Esophagus muscularis mucosa (tissue), 4 donors: ENCODE measurements at regions not wholly inside any gene's neighbourhood (a gene's known extent, or its start where the extent isn't known, plus 50 kb on each side); places are given as distances from the start of the nearest gene placed in this dataset.
"Not testable (repeated sequence)": the region's sequence is repeated elsewhere in the genome, so short reads cannot be mapped to it uniquely, and the experiment has no call there.

Source experiments
- DNase-seq: peaks from one replicate; pipeline ENCODE4 v3.0.0-alpha.2; 2017; ENCODE audit errors: extremely low spot score
- H3K27ac ChIP-seq, 4 donors: fragments of 200-600 bp; sonication (generic); replicated peaks in 1 of 4; 1 replicate in 3 of 4; 2 replicates in 1 of 4; pipeline ENCODE4 v1.5.1; 2016 to 2019; ENCODE audit warnings: mild to moderate bottlenecking in 1 of 4
- H3K27me3 ChIP-seq, 4 donors: fragments of 200-600 bp; sonication (generic); one replicate each; pipeline versions ENCODE4 v1.5.1 to v1.6.0; 2016 to 2019
- H3K36me3 ChIP-seq, 4 donors: fragments of 200-600 bp; sonication (generic); one replicate each; pipeline ENCODE4 v1.5.1; 2016 to 2019
- H3K4me1 ChIP-seq, 4 donors: fragments of 200-600 bp; sonication (generic); one replicate each; pipeline ENCODE4 v1.5.1; 2016 to 2019
- H3K4me3 ChIP-seq, 4 donors: fragments of 200-600 bp; sonication (generic); 1 replicate in 2 of 4; 2 replicates in 2 of 4; pipeline ENCODE4 v1.5.1; 2016 to 2019; ENCODE audit warnings: mild to moderate bottlenecking in 4 of 4, moderate library complexity in 1 of 4
- H3K9me3 ChIP-seq, 4 donors: fragments of 200-600 bp; sonication (generic); 1 replicate in 3 of 4; 2 replicates in 1 of 4; pipeline ENCODE4 v1.5.1; 2016 to 2019
- CTCF ChIP-seq, 3 experiments: fragments of 200-600 bp in 2 of 3; fragments of 450-650 bp in 1 of 3; sonication (generic) in 2 of 3; IDR thresholded peaks; one replicate each; pipeline ENCODE4 v1.5.1; 2017 to 2019; ENCODE audit warnings: antibody characterized with exemption in 3 of 3, mild to moderate bottlenecking in 2 of 3, moderate library complexity in 1 of 3
- EP300 ChIP-seq: sonication (generic); formaldehyde crosslinking; IDR thresholded peaks from one replicate; pipeline ENCODE4 v1.6.1; 2017; ENCODE audit warnings: antibody characterized with exemption
- POLR2A ChIP-seq: fragments of 450-650 bp; IDR thresholded peaks from one replicate; pipeline ENCODE4 v1.6.1; 2017; ENCODE audit warnings: antibody characterized with exemption, moderate library complexity, mild to moderate bottlenecking, low read depth
- POLR2AphosphoS5 ChIP-seq, 2 donors: sonication (generic); formaldehyde crosslinking; IDR thresholded peaks; one replicate each; pipeline ENCODE4 v1.6.1; 2017; ENCODE audit warnings: antibody characterized with exemption in 2 of 2
- WGBS: methylation state at CpG from one replicate; pipeline ENCODE4 v1.1.5; 2018; 5-methylcytosine and 5-hydroxymethylcytosine counted together
- intact Hi-C: fragments of 100-400 bp; cut with DNase I; formaldehyde crosslinking; loops from one replicate; pipeline ENCODE4 v1.15.1; 2023

DNA sequence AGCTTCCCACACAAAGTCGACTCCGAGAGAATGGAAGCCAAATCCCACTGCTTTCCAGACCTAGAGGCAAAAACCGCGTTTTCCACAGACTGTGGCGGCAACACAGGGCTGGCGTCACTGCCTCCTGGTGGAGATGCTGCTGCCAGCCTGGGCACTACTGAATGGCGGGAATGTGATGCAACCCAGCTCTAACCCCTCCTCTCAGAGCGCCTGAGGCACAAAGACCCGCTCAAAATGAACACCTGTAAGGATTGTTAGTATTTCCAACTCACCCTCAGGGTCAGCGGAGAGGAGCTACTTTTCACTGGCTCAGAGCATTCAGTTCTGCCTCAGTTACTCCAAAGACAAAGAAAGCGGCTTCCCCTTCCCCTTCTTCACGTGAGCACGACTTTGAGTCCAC, 548.0 kb upstream of the SALL3 start:
- 86% methylated on average over 13 of the region's 13 CpGs for WGBS
- Histone ChIP-seq H3K27ac (no peak overlapping the region), H3K36me3 (no peaks in the 10 kb centered on the region), H3K4me3 (no peak overlapping the region), H3K9me3 (no peaks in the 10 kb centered on the region), H3K4me1 (no peaks in the 10 kb centered on the region), H3K27me3 (peaks cover 0 to 20% (median 0%) of the 10 kb centered on the region in 4 donors)
- DNase-seq: peak; percentile 84
- TF ChIP-seq POLR2A (no peak), CTCF (IDR thresholded peaks at IDR 0.05) (no peak), EP300 (no peak), POLR2AphosphoS5 (IDR thresholded peaks at IDR 0.05) (no peak)
- intact Hi-C loops: no loop called here

DNA sequence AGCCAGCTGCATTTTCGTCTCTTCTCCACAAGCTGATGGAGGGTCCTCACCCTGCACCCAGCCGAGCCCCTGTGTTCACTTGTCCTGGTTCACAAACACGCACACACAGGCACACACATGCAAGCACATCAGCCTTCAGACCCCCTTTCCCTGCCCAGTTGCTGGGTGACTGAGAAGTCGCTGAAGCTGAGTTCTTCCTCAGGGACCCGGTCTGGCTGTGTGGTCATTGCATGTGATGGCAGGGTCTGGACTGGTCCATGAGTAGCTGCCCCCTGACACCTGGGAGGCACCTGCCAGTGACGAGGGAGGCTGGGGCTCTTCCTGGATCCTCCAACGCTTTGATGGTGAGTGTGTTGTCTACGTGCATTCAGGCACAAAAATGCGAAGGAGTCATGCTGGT, 546.1 kb upstream of the SALL3 start:
- DNase-seq: peak; percentile 78

GRCh38 chr18:78436110-78436509, 543.5 kb upstream of the SALL3 start:
- Histone ChIP-seq H3K9me3 (no peaks in the 10 kb centered on the region), H3K27me3 (peaks cover 0 to 12% (median 0%) of the 10 kb centered on the region in 4 donors), H3K4me3 (no peak overlapping the region), H3K27ac (no peak overlapping the region), H3K4me1 (no peaks in the 10 kb centered on the region), H3K36me3 (no peaks in the 10 kb centered on the region)
- 80% methylated on average over 8 of the region's 8 CpGs for whole genome bisulfite sequencing
- TF ChIP-seq EP300 (no peak), POLR2A (no peak), POLR2AphosphoS5 (IDR thresholded peaks at IDR 0.05) (no peak), CTCF (IDR thresholded peaks at IDR 0.05) (no peak)
- DNase-seq: peak; percentile 62
- intact Hi-C loops: no loop called here

More for the DNA sequence above, 546.1 kb upstream of the SALL3 start:
- intact Hi-C loops: no loop called here
- H3K27me3 ChIP-seq: peaks cover 0 to 20% (median 0%) of the 10 kb centered on the region in 4 donors
- H3K27ac ChIP-seq: no peak overlapping the region
- TF ChIP-seq POLR2A: no peak
- TF ChIP-seq EP300: no peak
- no peak for TF ChIP-seq POLR2AphosphoS5 (IDR thresholded peaks at IDR 0.05)
- TF ChIP-seq CTCF (IDR thresholded peaks at IDR 0.05): no peak
- no peaks in the 10 kb centered on the region for H3K9me3 ChIP-seq
- no peak overlapping the region for H3K4me3 ChIP-seq
- no peaks in the 10 kb centered on the region for H3K4me1 ChIP-seq
- WGBS: 81% methylated on average over 9 of the region's 9 CpGs
- H3K36me3 ChIP-seq: no peaks in the 10 kb centered on the region

GRCh38 chr18:78438235-78438634, 541.4 kb upstream of the SALL3 start:
- WGBS: 80% methylated on average over 13 of the region's 13 CpGs
- peaks cover 0 to 11% (median 0%) of the 10 kb centered on the region in 4 donors for H3K27me3 ChIP-seq
- DNase-seq: peak; percentile 74
- H3K4me3 ChIP-seq, H3K27ac ChIP-seq, intact Hi-C loops, H3K9me3 ChIP-seq, H3K4me1 ChIP-seq, H3K36me3 ChIP-seq: not testable (repeated sequence)

GRCh38 chr18:78445880-78446279, 533.7 kb upstream of the SALL3 start:
- H3K4me3 ChIP-seq: no peak overlapping the region
- TF ChIP-seq POLR2A (no peak), CTCF (IDR thresholded peaks at IDR 0.05) (no peak), POLR2AphosphoS5 (IDR thresholded peaks at IDR 0.05) (no peak), EP300 (no peak)
- intact Hi-C loops: no loop called here
- peaks cover 0 to 9% (median 0%) of the 10 kb centered on the region in 4 donors for H3K4me1 ChIP-seq
- no peak overlapping the region for H3K27ac ChIP-seq
- H3K9me3 ChIP-seq: no peaks in the 10 kb centered on the region
- DNase-seq: no peak
- WGBS: 94% methylated on average over 12 of the region's 12 CpGs
- peaks cover 0 to 3% (median 0%) of the 10 kb centered on the region in 4 donors for H3K27me3 ChIP-seq
- no peaks in the 10 kb centered on the region for H3K36me3 ChIP-seq
